LNCaP clone FGC (cell line): ENCODE measurements at regions not wholly inside any gene's neighbourhood (a gene's known extent, or its start where the extent isn't known, plus 50 kb on each side); places are given as distances from the start of the nearest gene placed in this dataset.

ENCODE experiments used
- DNase-seq: peaks from one replicate; pipeline ENCODE4 v3.0.0-alpha.2; 2011; ENCODE audit warnings: low read depth
- H3K4me3 ChIP-seq: 2 replicates; pipeline ENCODE4 v1.5.1; 2011; ENCODE audit warnings: mild to moderate bottlenecking, low read depth, low read length, control low read depth
- CTCF ChIP-seq: IDR thresholded peaks from 2 replicates; pipeline ENCODE4 v1.5.1; 2012; ENCODE audit warnings: mild to moderate bottlenecking; ENCODE audit not compliant: control insufficient read depth, insufficient read depth; ENCODE audit errors: extremely low read depth

DNA sequence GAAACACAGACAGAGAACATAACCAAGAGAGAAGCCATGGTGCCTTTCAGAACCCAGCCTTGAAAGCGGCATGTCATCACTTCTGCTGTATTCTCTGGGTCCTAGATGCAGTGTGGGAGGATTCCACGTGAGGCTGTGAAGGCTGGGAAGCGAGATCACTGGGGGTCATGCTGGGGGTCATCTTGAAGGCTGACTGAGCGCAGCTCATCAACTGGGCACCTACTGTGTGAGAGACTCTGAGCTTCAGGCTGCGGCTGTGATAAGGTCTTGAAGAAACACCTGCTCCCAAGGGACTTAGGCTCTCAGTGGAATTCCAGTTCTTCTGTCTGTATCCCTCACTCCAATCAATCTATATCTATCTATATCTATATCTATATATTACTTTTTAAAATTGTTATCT is 91.8 kb upstream of the KLF13 start:
- DNase-seq: no peak
- H3K4me3 ChIP-seq: no peak overlapping the region
- no peak for TF ChIP-seq CTCF

GRCh38 chr15:31235311-31236183 is 91.1 kb upstream of the KLF13 start:
- no peak for DNase-seq
- no peak for TF ChIP-seq CTCF
- no peak overlapping the region for H3K4me3 ChIP-seq

GRCh38 chr15:31236184-31237042 is 90.2 kb upstream of the KLF13 start:
- no peak for TF ChIP-seq CTCF
- H3K4me3 ChIP-seq: no peak overlapping the region
- DNase-seq: no peak

GRCh38 chr15:31237043-31237324 is 89.7 kb upstream of the KLF13 start:
- H3K4me3 ChIP-seq: no peak overlapping the region
- TF ChIP-seq CTCF: no peak
- no peak for DNase-seq

- no peak overlapping the region for H3K4me3 ChIP-seq
- no peak for TF ChIP-seq CTCF
- no peak for DNase-seq
Observed at GRCh38 chr15:31238906-31239305, 87.7 kb upstream of the KLF13 start.

GRCh38 chr15:31239409-31239808 is 87.2 kb upstream of the KLF13 start:
- H3K4me3 ChIP-seq: no peak overlapping the region
- DNase-seq: no peak
- no peak for TF ChIP-seq CTCF
